Astrocyte of the spinal cord (primary cell): ENCODE measurements at regions not wholly inside any gene's neighbourhood (a gene's known extent, or its start where the extent isn't known, plus 50 kb on each side); places are given as distances from the start of the nearest gene placed in this dataset.

Source experiments
- DNase-seq: peaks from one replicate; pipeline ENCODE4 v3.0.0; 2011; ENCODE audit warnings: low read depth, low spot score
- H3K4me3 ChIP-seq: 2 replicates; pipeline ENCODE4 v1.5.1; 2011; ENCODE audit warnings: low read depth, mild to moderate bottlenecking, low read length, moderate library complexity
- in situ Hi-C: cut with HindIII; loops from 2 replicates; pipeline ENCODE4 v1.10.0; 2017; ENCODE audit warnings: low sequenced_read_pairs
- TF ChIP-seq, protein P1 (sequence below): IDR thresholded peaks from 2 replicates; pipeline ENCODE4 v1.5.1; 2012; ENCODE audit warnings: low read depth, mild to moderate bottlenecking, low read length, inconsistent platforms

DNA sequence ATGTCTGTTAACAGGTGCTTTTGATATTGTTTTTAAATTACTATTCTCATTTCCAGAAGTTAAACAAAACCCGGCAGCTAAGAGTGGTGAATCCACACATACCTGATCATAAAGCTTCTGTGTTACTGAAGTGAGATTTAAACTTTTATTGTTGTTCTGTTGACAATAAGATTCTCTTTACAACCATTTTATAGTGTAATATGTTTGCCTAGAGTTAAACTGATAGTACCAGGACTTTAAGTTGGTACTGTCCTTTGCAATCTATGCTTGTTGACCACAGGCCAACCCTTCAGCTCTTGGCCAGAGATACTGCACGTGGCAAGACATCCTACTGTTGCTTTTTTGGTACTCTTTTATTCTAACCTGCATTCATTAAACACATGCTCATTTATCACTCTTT is 806.2 kb downstream of the MTRR start:
- no peak for DNase-seq
- no peak overlapping the region for H3K4me3 ChIP-seq
- in situ Hi-C loops, result no loop called here
- TF ChIP-seq, protein P1, sequence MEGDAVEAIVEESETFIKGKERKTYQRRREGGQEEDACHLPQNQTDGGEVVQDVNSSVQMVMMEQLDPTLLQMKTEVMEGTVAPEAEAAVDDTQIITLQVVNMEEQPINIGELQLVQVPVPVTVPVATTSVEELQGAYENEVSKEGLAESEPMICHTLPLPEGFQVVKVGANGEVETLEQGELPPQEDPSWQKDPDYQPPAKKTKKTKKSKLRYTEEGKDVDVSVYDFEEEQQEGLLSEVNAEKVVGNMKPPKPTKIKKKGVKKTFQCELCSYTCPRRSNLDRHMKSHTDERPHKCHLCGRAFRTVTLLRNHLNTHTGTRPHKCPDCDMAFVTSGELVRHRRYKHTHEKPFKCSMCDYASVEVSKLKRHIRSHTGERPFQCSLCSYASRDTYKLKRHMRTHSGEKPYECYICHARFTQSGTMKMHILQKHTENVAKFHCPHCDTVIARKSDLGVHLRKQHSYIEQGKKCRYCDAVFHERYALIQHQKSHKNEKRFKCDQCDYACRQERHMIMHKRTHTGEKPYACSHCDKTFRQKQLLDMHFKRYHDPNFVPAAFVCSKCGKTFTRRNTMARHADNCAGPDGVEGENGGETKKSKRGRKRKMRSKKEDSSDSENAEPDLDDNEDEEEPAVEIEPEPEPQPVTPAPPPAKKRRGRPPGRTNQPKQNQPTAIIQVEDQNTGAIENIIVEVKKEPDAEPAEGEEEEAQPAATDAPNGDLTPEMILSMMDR, result no peak

DNA sequence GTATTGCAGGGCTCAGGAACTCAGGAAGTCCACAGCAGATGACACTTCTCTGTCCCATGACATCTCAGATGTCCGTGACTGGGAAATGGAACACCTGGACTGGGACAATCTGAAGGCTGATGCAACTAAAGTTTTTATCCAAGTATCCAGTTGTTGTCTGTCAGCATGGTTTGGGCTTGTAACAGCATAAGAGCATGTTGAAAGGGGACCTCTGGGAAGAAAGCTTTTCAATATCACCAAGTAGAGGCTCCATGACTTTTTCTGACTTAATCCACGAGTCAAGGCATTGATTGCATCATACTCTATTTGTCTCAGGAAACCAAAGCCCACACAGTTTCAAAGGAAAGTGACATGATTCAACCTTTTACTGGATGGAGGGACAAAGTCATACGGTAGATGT is 807.7 kb downstream of the MTRR start:
- no peak overlapping the region for H3K4me3 ChIP-seq
- in situ Hi-C loops, result no loop called here
- no peak for DNase-seq
- TF ChIP-seq, protein P1, result no peak

DNA sequence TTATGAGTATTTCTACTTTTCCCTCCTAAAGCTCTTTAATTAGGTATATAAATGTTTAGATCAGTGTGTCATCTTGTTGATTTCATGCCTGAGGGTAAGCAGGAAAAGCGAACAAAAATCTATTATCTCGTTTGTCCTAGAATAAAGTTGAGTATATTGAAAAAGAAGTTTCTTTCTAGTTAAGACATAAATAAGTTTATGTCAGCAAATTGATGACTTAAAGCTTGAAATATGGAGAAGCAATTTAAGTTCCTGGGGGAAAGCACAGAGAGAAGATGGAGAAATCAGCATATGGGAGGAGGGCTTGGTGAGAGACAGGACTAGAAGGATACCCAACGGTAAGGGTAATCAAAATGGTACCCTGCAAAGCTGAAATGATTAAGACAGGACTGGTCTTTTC is 813.4 kb downstream of the MTRR start:
- TF ChIP-seq, protein P1, result no peak
- H3K4me3 ChIP-seq, result no peak overlapping the region
- no peak for DNase-seq
- in situ Hi-C loops, result no loop called here

DNA sequence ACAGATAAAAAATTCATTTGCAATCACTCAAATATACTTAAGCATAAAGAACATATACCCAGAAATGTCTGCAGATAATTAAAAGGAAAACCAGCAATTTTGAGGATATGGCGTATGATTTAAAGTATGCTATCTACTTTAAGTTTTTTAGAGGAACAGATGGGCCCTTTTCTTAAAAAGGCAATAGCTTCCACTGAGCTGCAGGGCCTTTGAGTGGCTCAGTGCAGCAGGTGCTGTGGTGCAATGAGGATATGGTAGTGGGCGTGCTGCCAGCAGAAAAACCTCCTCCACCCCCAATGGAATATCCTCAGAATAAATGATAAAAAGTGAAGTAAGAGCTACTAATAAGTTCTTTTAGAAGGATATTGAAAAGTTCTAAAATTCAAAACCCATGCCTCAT is 814.5 kb downstream of the MTRR start:
- DNase-seq, result no peak
- in situ Hi-C loops, result no loop called here
- TF ChIP-seq, protein P1, result no peak

DNA sequence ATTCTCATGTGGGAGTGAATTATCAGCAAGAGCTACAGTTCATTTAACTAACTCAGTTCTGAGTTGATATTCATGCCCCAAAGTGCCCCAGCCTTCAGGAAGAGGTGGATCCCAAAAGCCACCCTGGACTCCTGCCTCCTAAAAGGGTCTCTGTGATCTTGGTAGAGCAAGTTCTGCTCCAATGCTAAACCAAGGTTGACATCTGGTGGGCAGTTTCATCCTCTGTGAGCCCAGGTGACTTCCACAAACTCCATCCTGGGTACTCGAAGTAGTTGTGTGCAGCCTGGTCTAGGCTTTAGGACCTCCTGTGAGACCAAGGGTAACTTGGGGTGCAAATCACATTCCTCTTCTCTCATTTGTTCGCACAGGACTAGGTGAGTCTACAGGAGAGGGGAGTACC is 816.8 kb downstream of the MTRR start:
- DNase-seq, result no peak
- H3K4me3 ChIP-seq, result no peak overlapping the region
- in situ Hi-C loops, result no loop called here
- TF ChIP-seq, protein P1, result no peak

More for the DNA sequence above, 814.5 kb downstream of the MTRR start:
- no peak overlapping the region for H3K4me3 ChIP-seq

DNA sequence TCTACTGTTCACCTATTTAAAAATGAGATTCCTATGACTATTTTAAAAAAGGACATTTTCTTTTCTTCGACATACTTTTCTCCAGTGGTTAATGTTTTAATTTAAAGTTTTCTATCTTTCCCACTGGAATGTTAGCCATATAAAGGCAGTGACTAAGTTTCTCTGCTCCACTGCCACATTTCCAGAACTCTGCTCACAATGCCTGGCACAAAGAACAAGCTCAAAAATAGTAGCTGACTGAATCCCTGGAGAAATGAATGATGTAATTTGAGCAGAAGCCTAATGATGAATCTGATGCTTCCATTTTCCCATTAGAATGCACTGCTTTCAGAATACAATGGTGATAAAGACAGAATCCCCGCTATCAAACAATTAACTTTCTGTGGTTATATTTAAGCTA is 817.8 kb downstream of the MTRR start:
- peak; percentile 15 for DNase-seq
- in situ Hi-C loops, result no loop called here
- H3K4me3 ChIP-seq, result no peak overlapping the region
- TF ChIP-seq, protein P1, result no peak

DNA sequence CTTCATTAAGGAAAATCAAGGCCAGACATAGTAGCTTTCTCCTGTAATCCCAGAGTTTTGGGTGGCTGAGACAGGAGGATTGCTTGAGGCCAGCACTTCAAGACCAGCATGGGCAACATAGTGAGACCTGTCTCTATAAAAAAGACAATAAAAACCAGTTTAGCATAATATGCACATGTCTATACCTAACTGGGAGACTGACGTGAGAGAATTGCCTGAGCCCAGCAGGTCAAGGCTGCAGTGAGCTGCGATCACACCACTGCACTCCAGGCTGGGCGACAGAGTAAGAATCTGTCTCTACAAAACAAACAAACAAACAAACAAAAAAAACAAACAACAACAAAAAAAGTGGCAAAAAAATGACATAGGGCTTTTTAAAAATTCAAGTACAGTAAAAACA is 820.8 kb downstream of the MTRR start:
- DNase-seq, result no peak
- H3K4me3 ChIP-seq, result no peak overlapping the region
- in situ Hi-C loops, result no loop called here
- TF ChIP-seq, protein P1, result no peak
